ENCODE measurements at regions not wholly inside any gene's neighbourhood (a gene's known extent, or its start where the extent isn't known, plus 50 kb on each side); places are given as distances from the start of the nearest gene placed in this dataset.

GRCh38 chr20:52688345-52688744 is 283.8 kb upstream of the TSHZ2 start:
- Histone ChIP-seq H3K27ac (no peak overlapping the region), H3K9me3 (ENCODE audit: low read depth) (no peaks in the 10 kb centered on the region), H3K4me3 (no peak overlapping the region), H3K4me1 (ENCODE audit: low read depth) (no peaks in the 10 kb centered on the region), H3K27me3 (peaks cover 7% of the 10 kb centered on the region), H3K36me3 (no peaks in the 10 kb centered on the region)
- no peak for DNase-seq (ENCODE audit: low read depth in 1 of 2, low spot score in 1 of 2)
- TF ChIP-seq, protein P1, sequence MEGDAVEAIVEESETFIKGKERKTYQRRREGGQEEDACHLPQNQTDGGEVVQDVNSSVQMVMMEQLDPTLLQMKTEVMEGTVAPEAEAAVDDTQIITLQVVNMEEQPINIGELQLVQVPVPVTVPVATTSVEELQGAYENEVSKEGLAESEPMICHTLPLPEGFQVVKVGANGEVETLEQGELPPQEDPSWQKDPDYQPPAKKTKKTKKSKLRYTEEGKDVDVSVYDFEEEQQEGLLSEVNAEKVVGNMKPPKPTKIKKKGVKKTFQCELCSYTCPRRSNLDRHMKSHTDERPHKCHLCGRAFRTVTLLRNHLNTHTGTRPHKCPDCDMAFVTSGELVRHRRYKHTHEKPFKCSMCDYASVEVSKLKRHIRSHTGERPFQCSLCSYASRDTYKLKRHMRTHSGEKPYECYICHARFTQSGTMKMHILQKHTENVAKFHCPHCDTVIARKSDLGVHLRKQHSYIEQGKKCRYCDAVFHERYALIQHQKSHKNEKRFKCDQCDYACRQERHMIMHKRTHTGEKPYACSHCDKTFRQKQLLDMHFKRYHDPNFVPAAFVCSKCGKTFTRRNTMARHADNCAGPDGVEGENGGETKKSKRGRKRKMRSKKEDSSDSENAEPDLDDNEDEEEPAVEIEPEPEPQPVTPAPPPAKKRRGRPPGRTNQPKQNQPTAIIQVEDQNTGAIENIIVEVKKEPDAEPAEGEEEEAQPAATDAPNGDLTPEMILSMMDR (IDR thresholded peaks at IDR 0.05; ENCODE audit: low read depth, low read length), result no peak

GRCh38 chr20:52684905-52685304 is 287.3 kb upstream of the TSHZ2 start:
- Histone ChIP-seq H3K36me3 (no peaks in the 10 kb centered on the region), H3K27ac (no peak overlapping the region), H3K4me3 (no peak overlapping the region), H3K9me3 (ENCODE audit: low read depth) (no peaks in the 10 kb centered on the region), H3K27me3 (peaks cover 7% of the 10 kb centered on the region), H3K4me1 (ENCODE audit: low read depth) (no peaks in the 10 kb centered on the region)
- TF ChIP-seq, protein P1 (IDR thresholded peaks at IDR 0.05; ENCODE audit: low read depth, low read length), result no peak
- DNase-seq (ENCODE audit: low read depth in 1 of 2, low spot score in 1 of 2), result no peak

- H3K36me3 ChIP-seq, result no peaks in the 10 kb centered on the region
- H3K4me3 ChIP-seq, result no peak overlapping the region
- DNase-seq (ENCODE audit: low read depth in 1 of 2, low spot score in 1 of 2), result no peak
- TF ChIP-seq, protein P1 (IDR thresholded peaks at IDR 0.05; ENCODE audit: low read depth, low read length), result no peak
- H3K9me3 ChIP-seq (ENCODE audit: low read depth), result no peaks in the 10 kb centered on the region
- H3K27ac ChIP-seq, result no peak overlapping the region
- no peaks in the 10 kb centered on the region for H3K4me1 ChIP-seq (ENCODE audit: low read depth)
- peaks cover 1% of the 10 kb centered on the region for H3K27me3 ChIP-seq
Measured at GRCh38 chr20:52684176-52684575, 288.0 kb upstream of the TSHZ2 start.

DNA sequence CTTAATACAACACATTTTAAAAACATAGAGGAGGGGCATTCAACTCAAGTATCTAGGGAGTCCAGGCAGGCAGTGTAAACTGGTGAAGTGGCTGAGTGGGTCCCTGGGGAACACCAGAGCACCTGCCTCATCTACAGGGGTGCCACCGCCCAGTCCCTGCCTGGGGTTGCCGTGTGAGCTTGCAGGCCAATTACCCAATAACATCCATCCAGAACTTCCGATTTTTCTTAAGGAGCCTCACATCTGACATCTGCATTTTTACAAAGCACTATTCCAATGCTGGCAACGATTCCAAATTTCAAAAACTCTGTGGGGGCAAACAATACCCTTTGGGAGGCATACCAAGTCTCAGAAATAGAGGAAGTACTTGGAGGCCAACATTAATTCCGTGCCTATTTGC is 288.4 kb upstream of the TSHZ2 start:
- DNase-seq (ENCODE audit: low read depth in 1 of 2, low spot score in 1 of 2), result no peak
- Histone ChIP-seq H3K27me3 (no peaks in the 10 kb centered on the region), H3K27ac (no peak overlapping the region), H3K36me3 (no peaks in the 10 kb centered on the region), H3K9me3 (ENCODE audit: low read depth) (no peaks in the 10 kb centered on the region), H3K4me3 (no peak overlapping the region), H3K4me1 (ENCODE audit: low read depth) (no peaks in the 10 kb centered on the region)
- TF ChIP-seq, protein P1 (IDR thresholded peaks at IDR 0.05; ENCODE audit: low read depth, low read length), result no peak

- H3K4me3 ChIP-seq, result no peak overlapping the region
- TF ChIP-seq, protein P1 (IDR thresholded peaks at IDR 0.05; ENCODE audit: low read depth, low read length), result no peak
- no peaks in the 10 kb centered on the region for H3K9me3 ChIP-seq (ENCODE audit: low read depth)
- H3K27ac ChIP-seq, result no peak overlapping the region
- H3K36me3 ChIP-seq, result no peaks in the 10 kb centered on the region
- no peak for DNase-seq (ENCODE audit: low read depth in 1 of 2, low spot score in 1 of 2)
- no peaks in the 10 kb centered on the region for H3K27me3 ChIP-seq
- no peaks in the 10 kb centered on the region for H3K4me1 ChIP-seq (ENCODE audit: low read depth)
Measured at GRCh38 chr20:52682237-52682636, 289.9 kb upstream of the TSHZ2 start.

DNA sequence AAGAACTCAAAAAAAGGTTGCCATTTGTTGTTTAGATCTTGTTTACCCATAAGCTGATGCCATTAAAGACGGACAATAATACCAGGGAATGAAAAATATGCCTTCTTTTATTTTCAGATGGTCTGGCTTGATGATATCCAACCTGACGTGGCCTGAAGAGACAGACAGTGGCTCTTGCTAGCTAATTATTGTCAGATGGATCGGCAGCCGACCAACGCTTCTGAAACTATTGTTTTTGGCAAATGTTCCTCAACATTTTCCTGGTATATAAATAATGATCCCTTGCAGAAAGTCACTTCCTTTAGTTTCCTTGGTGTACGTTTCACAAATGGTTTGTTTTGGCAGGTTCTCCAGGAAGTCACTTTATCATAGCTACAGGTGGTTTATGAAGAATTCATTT is 290.9 kb upstream of the TSHZ2 start:
- TF ChIP-seq, protein P1 (IDR thresholded peaks at IDR 0.05; ENCODE audit: low read depth, low read length), result no peak
- no peaks in the 10 kb centered on the region for H3K36me3 ChIP-seq
- no peak overlapping the region for H3K4me3 ChIP-seq
- H3K4me1 ChIP-seq (ENCODE audit: low read depth), result no peaks in the 10 kb centered on the region
- no peaks in the 10 kb centered on the region for H3K27me3 ChIP-seq
- DNase-seq (ENCODE audit: low read depth in 1 of 2, low spot score in 1 of 2), result no peak
- no peaks in the 10 kb centered on the region for H3K9me3 ChIP-seq (ENCODE audit: low read depth)
- no peak overlapping the region for H3K27ac ChIP-seq

Data from cardiac muscle cell (in vitro differentiated cells and primary cell).